ENCODE measurements at regions not wholly inside any gene's neighbourhood (a gene's known extent, or its start where the extent isn't known, plus 50 kb on each side); places are given as distances from the start of the nearest gene placed in this dataset.

- Histone ChIP-seq H3K4me1 (ENCODE audit: low read length) (peaks cover 14% of the 10 kb centered on the region), H2AFZ (ENCODE audit: low read length) (no peak overlapping the region), H3K9me3 (replicated peaks; ENCODE audit: insufficient read depth, low read length) (no peaks in the 10 kb centered on the region), H3K79me2 (ENCODE audit: low read length) (no peaks in the 10 kb centered on the region), H3K27me3 (replicated peaks; ENCODE audit: insufficient read depth, low read length) (no peaks in the 10 kb centered on the region), H3K27ac (ENCODE audit: low read length) (no peak overlapping the region), H3K9ac (ENCODE audit: low read length) (no peak overlapping the region), H3F3A (ENCODE audit: insufficient read depth, low read length) (no peaks in the 10 kb centered on the region), H3K36me3 (replicated peaks; ENCODE audit: insufficient read depth, low read length) (no peaks in the 10 kb centered on the region), H3K9me2 (replicated peaks; ENCODE audit: insufficient read depth, low read length) (no peaks in the 10 kb centered on the region), H3K4me2 (ENCODE audit: low read depth, low read length) (no peak overlapping the region), H4K20me1 (ENCODE audit: insufficient read depth, low read length) (no peaks in the 10 kb centered on the region), H3K4me3 (ENCODE audit: low read length) (no peak overlapping the region)
- DNase-seq, result no peak
- TF ChIP-seq EZH2 (optimal IDR thresholded peaks at IDR 0.05; ENCODE audit: low read depth, low read length) (no peak), CTCF (IDR thresholded peaks at IDR 0.05; ENCODE audit: low read length) (no peak), EZH2phosphoT487 (IDR thresholded peaks at IDR 0.05; ENCODE audit: low read length) (no peak)
These were observed 184.4 kb downstream of the PLK2 start for GRCh38 chr5:58275516-58275915.

GRCh38 chr5:58274191-58274590 lies 185.7 kb downstream of the PLK2 start:
- H3K9me2 ChIP-seq (replicated peaks; ENCODE audit: insufficient read depth, low read length), result no peaks in the 10 kb centered on the region

GRCh38 chr5:58273711-58274110 lies 186.2 kb downstream of the PLK2 start:
- H4K20me1 ChIP-seq (ENCODE audit: insufficient read depth, low read length), result no peaks in the 10 kb centered on the region
- TF ChIP-seq EZH2phosphoT487 (IDR thresholded peaks at IDR 0.05; ENCODE audit: low read length) (no peak), CTCF (IDR thresholded peaks at IDR 0.05; ENCODE audit: low read length) (no peak), EZH2 (optimal IDR thresholded peaks at IDR 0.05; ENCODE audit: low read depth, low read length) (no peak)

More at GRCh38 chr5:58274191-58274590, 185.7 kb downstream of the PLK2 start:
- Histone ChIP-seq H3K27me3 (replicated peaks; ENCODE audit: insufficient read depth, low read length) (no peaks in the 10 kb centered on the region), H2AFZ (ENCODE audit: low read length) (no peak overlapping the region), H3K4me3 (ENCODE audit: low read length) (no peak overlapping the region), H3K9ac (ENCODE audit: low read length) (no peak overlapping the region), H3K4me1 (ENCODE audit: low read length) (peaks cover 5% of the 10 kb centered on the region; the same call in 1 of the 2 replicates), H3F3A (ENCODE audit: insufficient read depth, low read length) (no peaks in the 10 kb centered on the region), H3K4me2 (ENCODE audit: low read depth, low read length) (no peak overlapping the region), H4K20me1 (ENCODE audit: insufficient read depth, low read length) (no peaks in the 10 kb centered on the region), H3K36me3 (replicated peaks; ENCODE audit: insufficient read depth, low read length) (no peaks in the 10 kb centered on the region), H3K79me2 (ENCODE audit: low read length) (no peaks in the 10 kb centered on the region), H3K9me3 (replicated peaks; ENCODE audit: insufficient read depth, low read length) (no peaks in the 10 kb centered on the region), H3K27ac (ENCODE audit: low read length) (no peak overlapping the region)
- DNase-seq, result no peak
- no peak for TF ChIP-seq EZH2 (optimal IDR thresholded peaks at IDR 0.05; ENCODE audit: low read depth, low read length)
- no peak for TF ChIP-seq EZH2phosphoT487 (IDR thresholded peaks at IDR 0.05; ENCODE audit: low read length)
- TF ChIP-seq CTCF (IDR thresholded peaks at IDR 0.05; ENCODE audit: low read length), result no peak

More at GRCh38 chr5:58273711-58274110, 186.2 kb downstream of the PLK2 start:
- Histone ChIP-seq H3K27ac (ENCODE audit: low read length) (no peak overlapping the region), H3K79me2 (ENCODE audit: low read length) (no peaks in the 10 kb centered on the region), H3K27me3 (replicated peaks; ENCODE audit: insufficient read depth, low read length) (no peaks in the 10 kb centered on the region), H2AFZ (ENCODE audit: low read length) (no peak overlapping the region), H3K4me2 (ENCODE audit: low read depth, low read length) (no peak overlapping the region), H3K9ac (ENCODE audit: low read length) (no peak overlapping the region), H3F3A (ENCODE audit: insufficient read depth, low read length) (no peaks in the 10 kb centered on the region), H3K36me3 (replicated peaks; ENCODE audit: insufficient read depth, low read length) (no peaks in the 10 kb centered on the region), H3K9me2 (replicated peaks; ENCODE audit: insufficient read depth, low read length) (no peaks in the 10 kb centered on the region), H3K4me1 (ENCODE audit: low read length) (peaks cover 5% of the 10 kb centered on the region; the same call in 1 of the 2 replicates), H3K4me3 (ENCODE audit: low read length) (no peak overlapping the region), H3K9me3 (replicated peaks; ENCODE audit: insufficient read depth, low read length) (no peaks in the 10 kb centered on the region)
- no peak for DNase-seq

Measured in MM.1S (cell line).